HCT116 (cell line): ENCODE measurements at regions not wholly inside any gene's neighbourhood (a gene's known extent, or its start where the extent isn't known, plus 50 kb on each side); places are given as distances from the start of the nearest gene placed in this dataset.

Experiments used
- ATAC-seq: fragments of 200-7000 bp; cut with Tn5 transposase; 2 replicates; pipeline ENCODE4 v1.9.1; 2020; ENCODE audit warnings: mild to moderate bottlenecking, moderate library complexity
- BruUV-seq: library from RNA; stranded (reverse); fragments of 400-500 nt; replicated peaks from 2 replicates; lab custom pipeline; 2021; lab: Mats Ljungman, UMichigan
- CTCF ChIA-PET: fragments of 300-600 bp; sonication (Branson Sonifier 250); formaldehyde crosslinking; loops from one replicate; lab custom pipeline; 2021; ENCODE audit warnings: antibody characterized with exemption; lab: Charles Lee
- POLR2A ChIA-PET: fragments of 300-600, 350-600 bp; sonication (Branson Sonifier 250); formaldehyde crosslinking; loops from one replicate; lab custom pipeline; 2021; ENCODE audit warnings: antibody characterized with exemption; lab: Charles Lee
- RAD21 ChIA-PET, 2 experiments: fragments of 300-600 bp; sonication (Branson Sonifier 250); formaldehyde crosslinking; loops; one replicate each; lab custom pipeline; 2023; ENCODE audit warnings: low total read pairs in 2 of 2; ENCODE audit not compliant: uncharacterized antibody in 2 of 2, unreplicated experiment in 2 of 2, low non-redundant PET in 1 of 2; lab: Charles Lee
- DNase-seq: peaks from one replicate; pipeline ENCODE4 v3.0.0-alpha.2; 2010; ENCODE audit warnings: low read depth, low spot score
- H2AFZ ChIP-seq: fragments of 200-600 bp; shearing (Covaris generic), sonication (generic); 2 replicates; pipeline ENCODE4 v1.6.1; 2017; ENCODE audit warnings: low read depth, mixed run types, mixed read lengths, antibody characterized with exemption, low read length; ENCODE audit not compliant: poor library complexity, severe bottlenecking
- H3K27ac ChIP-seq: 2 replicates; pipeline ENCODE4 v1.5.1; 2012; ENCODE audit warnings: low read depth, low read length
- H3K27me3 ChIP-seq: fragments of 200-600 bp; sonication (generic); 2 replicates; pipeline ENCODE4 v1.6.1; 2016; ENCODE audit warnings: mixed run types, low read length, mixed read lengths; ENCODE audit not compliant: insufficient read depth
- H3K36me3 ChIP-seq, 2 experiments: fragments of 200-500 bp in 1 of 2; fragments of 200-600 bp in 1 of 2; sonication (Bioruptor generic) in 1 of 2; sonication (generic) in 1 of 2; 2 replicates each; pipeline versions ENCODE4 v1.5.1 to v1.6.1; 2014 to 2016; ENCODE audit warnings: low read length in 2 of 2, inconsistent platforms in 1 of 2, mixed read lengths in 1 of 2, mixed run types in 1 of 2; ENCODE audit not compliant: insufficient read depth in 2 of 2, control insufficient read depth in 1 of 2
- H3K4me1 ChIP-seq, 2 experiments: fragments of 200-600 bp in 1 of 2; sonication (generic) in 1 of 2; 2 replicates each; pipeline versions ENCODE4 v1.5.1 to v1.6.1; 2012 to 2017; ENCODE audit warnings: low read length in 2 of 2, inconsistent platforms in 1 of 2, mild to moderate bottlenecking in 1 of 2, mixed read lengths in 1 of 2, mixed run types in 1 of 2, moderate library complexity in 1 of 2; ENCODE audit not compliant: insufficient read depth in 2 of 2, control insufficient read depth in 1 of 2
- H3K4me2 ChIP-seq: fragments of 200-600 bp; sonication (generic); 2 replicates; pipeline ENCODE4 v1.6.1; 2017; ENCODE audit warnings: mixed run types, low read length, mixed read lengths
- H3K4me3 ChIP-seq, 2 experiments: fragments of 200-600 bp in 1 of 2; sonication (generic) in 1 of 2; replicated peaks in 1 of 2; 2 replicates each; pipeline ENCODE4 v1.5.1; 2011 to 2016; ENCODE audit warnings: low read length in 2 of 2, control low read depth in 1 of 2, low read depth in 1 of 2, mild to moderate bottlenecking in 1 of 2, mixed read lengths in 1 of 2, mixed run types in 1 of 2
- H3K79me2 ChIP-seq: fragments of 200-600 bp; sonication (generic); 2 replicates; pipeline ENCODE4 v1.6.1; 2017; ENCODE audit warnings: mild to moderate bottlenecking, mixed run types, low read length, moderate library complexity, mixed read lengths; ENCODE audit not compliant: insufficient read depth
- H3K9ac ChIP-seq: fragments of 200-600 bp; sonication (generic); 2 replicates; pipeline ENCODE4 v1.6.1; 2016; ENCODE audit warnings: low read length, mixed read lengths
- H3K9me2 ChIP-seq: fragments of 200-600 bp; sonication (generic), shearing (Covaris generic); 2 replicates; pipeline ENCODE4 v1.6.1; 2017; ENCODE audit warnings: mixed run types, mild to moderate bottlenecking, moderate library complexity; ENCODE audit not compliant: insufficient read depth
- H3K9me3 ChIP-seq, 2 experiments: fragments of 200-500 bp in 1 of 2; fragments of 200-600 bp in 1 of 2; sonication (Bioruptor generic) in 1 of 2; sonication (generic) in 1 of 2; 2 replicates each; pipeline ENCODE4 v1.6.1; 2014 to 2017; ENCODE audit warnings: low read length in 2 of 2, mixed read lengths in 2 of 2, inconsistent platforms in 1 of 2, low read depth in 1 of 2, mild to moderate bottlenecking in 1 of 2, mixed run types in 1 of 2, moderate library complexity in 1 of 2; ENCODE audit not compliant: control insufficient read depth in 1 of 2, insufficient read depth in 1 of 2
- H4K20me1 ChIP-seq: fragments of 200-600 bp; sonication (generic), shearing (Covaris generic); 2 replicates; pipeline ENCODE4 v1.6.1; 2017; ENCODE audit warnings: mixed run types, mild to moderate bottlenecking, moderate library complexity; ENCODE audit not compliant: insufficient read depth
- CBX3 ChIP-seq: IDR thresholded peaks from 2 replicates; pipeline ENCODE4 v1.6.1; 2012; ENCODE audit warnings: low read depth
- CTCF ChIP-seq, 3 experiments: fragments of 200-600 bp in 1 of 3; sonication (generic) in 1 of 3; IDR thresholded peaks in 2 of 3; conservative IDR thresholded peaks in 1 of 3; 2 replicates each; pipeline ENCODE4 v1.5.1; 2012 to 2017; ENCODE audit warnings: low read depth in 2 of 3, low read length in 2 of 3, antibody characterized with exemption in 1 of 3, borderline replicate concordance in 1 of 3, control low read depth in 1 of 3, mild to moderate bottlenecking in 1 of 3, mixed read lengths in 1 of 3, mixed run types in 1 of 3, moderate library complexity in 1 of 3; ENCODE audit not compliant: insufficient read depth in 1 of 3
- EGR1 ChIP-seq: IDR thresholded peaks from 2 replicates; pipeline ENCODE4 v1.6.1; 2012; ENCODE audit warnings: low read depth
- ELF1 ChIP-seq: IDR thresholded peaks from 2 replicates; pipeline ENCODE4 v1.6.1; 2012; ENCODE audit warnings: low read depth, borderline replicate concordance
- EZH2 ChIP-seq: fragments of 200-600 bp; sonication (generic); IDR thresholded peaks from 2 replicates; pipeline ENCODE4 v1.6.1; 2017; ENCODE audit warnings: antibody characterized with exemption, mixed run types
- JUND ChIP-seq: IDR thresholded peaks from 2 replicates; pipeline ENCODE4 v1.6.1; 2012
- MAX ChIP-seq: IDR thresholded peaks from 2 replicates; pipeline ENCODE4 v1.6.1; 2012
- POLR2A ChIP-seq: IDR thresholded peaks from 2 replicates; pipeline ENCODE4 v1.7.0; 2011; ENCODE audit warnings: borderline replicate concordance; ENCODE audit not compliant: insufficient read depth, insufficient read length; ENCODE audit errors: extremely low read depth
- RAD21 ChIP-seq: IDR thresholded peaks from 2 replicates; pipeline ENCODE4 v1.6.1; 2012; ENCODE audit warnings: low read depth, mild to moderate bottlenecking
- REST ChIP-seq: IDR thresholded peaks from 2 replicates; pipeline ENCODE4 v1.6.1; 2012; ENCODE audit warnings: low read depth
- SP1 ChIP-seq: IDR thresholded peaks from 2 replicates; pipeline ENCODE4 v1.6.1; 2012; ENCODE audit warnings: low read depth
- SRF ChIP-seq: IDR thresholded peaks from 2 replicates; pipeline ENCODE4 v1.6.1; 2012; ENCODE audit warnings: low read depth
- TCF7L2 ChIP-seq: IDR thresholded peaks from 2 replicates; pipeline ENCODE4 v1.7.0; 2011; ENCODE audit warnings: borderline replicate concordance, inconsistent platforms; ENCODE audit not compliant: insufficient read depth, insufficient read length; ENCODE audit errors: extremely low read depth
- YY1 ChIP-seq: IDR thresholded peaks from 2 replicates; pipeline ENCODE4 v1.6.1; 2011; ENCODE audit warnings: low read length, low read depth, moderate library complexity, mild to moderate bottlenecking; ENCODE audit not compliant: insufficient replicate concordance; ENCODE audit errors: extremely low read depth
- ZBTB33 ChIP-seq: IDR thresholded peaks from 2 replicates; pipeline ENCODE4 v1.6.1; 2011; ENCODE audit warnings: mild to moderate bottlenecking, low read length, moderate library complexity; ENCODE audit not compliant: insufficient replicate concordance; ENCODE audit errors: extremely low read depth
- ZFX ChIP-seq: fragments of 450-650 bp; IDR thresholded peaks from 2 replicates; pipeline ENCODE4 v1.6.1; 2017
- ZNF274 ChIP-seq: fragments of 200-500 bp; sonication (Bioruptor generic); IDR thresholded peaks from 2 replicates; pipeline ENCODE4 v1.6.1; 2014; ENCODE audit warnings: mild to moderate bottlenecking, low read depth, low read length, inconsistent platforms
- intact Hi-C: fragments of 100-400 bp; cut with micrococcal nuclease; formaldehyde crosslinking; loops from 2 replicates; pipeline ENCODE4 v1.10.0; 2022

- H3K4me1 ChIP-seq, result no peaks in the 10 kb centered on the region
- ATAC-seq (no peak), DNase-seq (no peak)
- POLR2A ChIA-PET, result no interaction called here
- H3K27me3 ChIP-seq, result no peaks in the 10 kb centered on the region
- RAD21 ChIA-PET, result no interaction called here
- H3K4me3 ChIP-seq, result no peak overlapping the region
- no peaks in the 10 kb centered on the region for H3K36me3 ChIP-seq
- H3K9me3 ChIP-seq, result peaks cover 0 to 15% of the 10 kb centered on the region in 2 experiments; a peak in 1 of 4 replicates
- no peaks in the 10 kb centered on the region for H3K79me2 ChIP-seq
- no peak overlapping the region for H3K4me2 ChIP-seq
- CTCF ChIA-PET, result no interaction called here
- no peak overlapping the region for H2AFZ ChIP-seq
- BruUV-seq, result no TSS peak
- no peak overlapping the region for H3K27ac ChIP-seq
- H4K20me1 ChIP-seq, result no peaks in the 10 kb centered on the region
- intact Hi-C loops, result no loop called here
- TF ChIP-seq CTCF (IDR thresholded peaks at IDR 0.05 in 2 of 3, conservative IDR thresholded peaks at IDR 0.05 in 1 of 3; ENCODE audit: borderline replicate concordance in 1 of 3, insufficient read depth in 1 of 3, low read depth in 2 of 3, low read length in 2 of 3) (no peak), ZFX (no peak), ZBTB33 (no peak), RAD21 (no peak), REST (no peak), YY1 (no peak), JUND (no peak), EGR1 (no peak), SP1 (no peak), POLR2A (no peak), EZH2 (no peak), ZNF274 (no peak), CBX3 (no peak), TCF7L2 (no peak), MAX (no peak), ELF1 (no peak), SRF (no peak)
- H3K9me2 ChIP-seq, result no peaks in the 10 kb centered on the region
- no peak overlapping the region for H3K9ac ChIP-seq
Measured at GRCh38 chr6:51562198-51562597, 525.2 kb downstream of the PKHD1 start.
